ENCODE measurements at regions not wholly inside any gene's neighbourhood (a gene's known extent, or its start where the extent isn't known, plus 50 kb on each side); places are given as distances from the start of the nearest gene placed in this dataset.

- Histone ChIP-seq H3K27me3 (ENCODE audit: control insufficient read depth in 1 of 2, insufficient read depth in 1 of 2, low read length in 2 of 2) (peaks cover 0 to 78% of the 10 kb centered on the region in 2 experiments), H3K79me1 (replicated peaks; ENCODE audit: low read length, poor library complexity, severe bottlenecking) (no peaks in the 10 kb centered on the region), H3K4me3 (ENCODE audit: insufficient read depth in 1 of 2, low read depth in 1 of 2, low read length in 2 of 2) (no peak overlapping the region), H3K36me3 (ENCODE audit: control insufficient read depth in 1 of 2, insufficient read depth in 2 of 2, low read depth in 1 of 2, low read length in 2 of 2) (no peaks in the 10 kb centered on the region), H2BK15ac (ENCODE audit: low read depth, poor library complexity, severe bottlenecking) (no peak overlapping the region), H3K4ac (ENCODE audit: low read depth in 1 of 2, low read length in 2 of 2) (no peak overlapping the region), H2BK5ac (ENCODE audit: low read depth, low read length, poor library complexity, severe bottlenecking) (no peak overlapping the region), H3K14ac (ENCODE audit: low read length in 2 of 2) (no peak overlapping the region), H4K8ac (ENCODE audit: low read length) (no peak overlapping the region), H2AK5ac (ENCODE audit: low read length, severe bottlenecking) (no peak overlapping the region), H3K23ac (ENCODE audit: low read length in 2 of 2) (no peak overlapping the region), H2AFZ (ENCODE audit: low read depth, low read length) (no peak overlapping the region), H3K18ac (ENCODE audit: low read depth in 1 of 2, low read length in 2 of 2) (no peak overlapping the region), H2BK120ac (ENCODE audit: low read depth, low read length) (no peak overlapping the region), H3K9ac (ENCODE audit: low read length) (no peak overlapping the region), H3K4me2 (ENCODE audit: low read length, poor library complexity, severe bottlenecking) (peak overlapping the region; percentile 18), H3K27ac (ENCODE audit: low read length, poor library complexity, severe bottlenecking) (no peak overlapping the region), H3K4me1 (ENCODE audit: control insufficient read depth, insufficient read depth, low read depth, low read length) (peaks cover 9% of the 10 kb centered on the region), H3K9me3 (ENCODE audit: control insufficient read depth, low read length) (no peaks in the 10 kb centered on the region), H2BK12ac (ENCODE audit: low read length in 2 of 2) (no peak overlapping the region), H4K91ac (ENCODE audit: low read length) (no peak overlapping the region)
- 26% methylated on average over 10 of the region's 10 CpGs for WGBS
- peak; percentile 65 for DNase-seq
Measured at GRCh38 chr6:166691199-166691598, 64.1 kb upstream of the RPS6KA2 start.

DNA sequence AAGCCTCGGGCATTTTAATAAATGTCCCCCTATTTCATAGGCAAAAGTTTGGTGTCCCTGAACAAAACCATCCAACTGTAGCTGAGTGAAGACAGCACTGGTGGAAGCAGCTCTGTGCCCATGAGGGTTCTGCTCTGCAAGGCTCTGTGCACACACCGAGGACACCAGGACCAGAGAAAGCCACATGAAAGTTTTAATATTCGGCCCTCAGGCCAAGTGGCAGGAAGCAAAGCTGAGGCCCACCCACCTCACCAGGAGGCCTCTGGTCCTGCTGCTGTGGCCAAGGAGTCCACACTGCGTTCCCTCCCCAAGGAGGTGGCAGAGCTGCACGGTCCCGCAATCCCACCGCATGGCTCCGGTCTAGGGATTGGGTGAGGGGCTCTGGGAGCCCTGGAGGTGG is 62.6 kb upstream of the RPS6KA2 start:
- no peaks in the 10 kb centered on the region for H3K79me1 ChIP-seq (replicated peaks; ENCODE audit: low read length, poor library complexity, severe bottlenecking)
- H2AFZ ChIP-seq (ENCODE audit: low read depth, low read length) = no peak overlapping the region
- no peak overlapping the region for H3K27ac ChIP-seq (ENCODE audit: low read length, poor library complexity, severe bottlenecking)
- no peak overlapping the region for H3K18ac ChIP-seq (ENCODE audit: low read depth in 1 of 2, low read length in 2 of 2)
- no peak overlapping the region for H3K4me2 ChIP-seq (ENCODE audit: low read length, poor library complexity, severe bottlenecking)
- H4K91ac ChIP-seq (ENCODE audit: low read length) = no peak overlapping the region
- no peak overlapping the region for H2BK120ac ChIP-seq (ENCODE audit: low read depth, low read length)
- peak overlapping the region in 1 of 2 experiments; percentile 7 for H2BK12ac ChIP-seq (ENCODE audit: low read length in 2 of 2)
- H3K9ac ChIP-seq (ENCODE audit: low read length) = no peak overlapping the region
- H3K23ac ChIP-seq (ENCODE audit: low read length in 2 of 2) = no peak overlapping the region
- H4K8ac ChIP-seq (ENCODE audit: low read length) = no peak overlapping the region
- peak overlapping the region; percentile 10 for H2AK5ac ChIP-seq (ENCODE audit: low read length, severe bottlenecking)
- DNase-seq = no peak
- H3K4me1 ChIP-seq (ENCODE audit: control insufficient read depth, insufficient read depth, low read depth, low read length) = peaks cover 9% of the 10 kb centered on the region
- no peak overlapping the region for H2BK5ac ChIP-seq (ENCODE audit: low read depth, low read length, poor library complexity, severe bottlenecking)
- no peak overlapping the region for H2BK15ac ChIP-seq (ENCODE audit: low read depth, poor library complexity, severe bottlenecking)
- H3K4ac ChIP-seq (ENCODE audit: low read depth in 1 of 2, low read length in 2 of 2) = no peak overlapping the region
- H3K14ac ChIP-seq (ENCODE audit: low read length in 2 of 2) = no peak overlapping the region
- peaks cover 0 to 85% of the 10 kb centered on the region in 2 experiments for H3K27me3 ChIP-seq (ENCODE audit: control insufficient read depth in 1 of 2, insufficient read depth in 1 of 2, low read length in 2 of 2)
- no peaks in the 10 kb centered on the region for H3K36me3 ChIP-seq (ENCODE audit: control insufficient read depth in 1 of 2, insufficient read depth in 2 of 2, low read depth in 1 of 2, low read length in 2 of 2)
- H3K9me3 ChIP-seq (ENCODE audit: control insufficient read depth, low read length) = no peaks in the 10 kb centered on the region
- no peak overlapping the region for H3K4me3 ChIP-seq (ENCODE audit: insufficient read depth in 1 of 2, low read depth in 1 of 2, low read length in 2 of 2)
- WGBS = 96% methylated on average over 8 of the region's 8 CpGs

DNA sequence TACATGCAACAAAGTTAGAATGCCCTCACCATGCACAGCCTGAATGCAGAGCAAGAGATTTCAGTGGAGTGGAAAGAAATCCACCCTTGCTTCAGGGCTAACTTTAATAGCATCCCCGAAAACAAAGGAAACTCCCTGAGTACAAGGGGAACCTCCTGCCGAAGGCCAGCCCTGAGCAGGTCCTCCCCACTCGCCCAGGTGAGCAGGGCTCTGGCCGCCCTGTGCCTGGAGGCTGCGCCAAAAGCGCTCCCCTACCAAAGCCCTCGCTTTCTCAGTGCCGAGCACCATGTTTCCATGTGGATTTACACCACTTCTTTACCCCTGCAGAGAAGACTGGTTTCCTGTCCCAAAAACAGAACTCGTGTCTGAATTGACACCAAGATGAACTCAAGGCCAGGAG is 61.9 kb upstream of the RPS6KA2 start:
- Histone ChIP-seq H4K8ac (ENCODE audit: low read length) (no peak overlapping the region), H4K91ac (ENCODE audit: low read length) (no peak overlapping the region), H2BK5ac (ENCODE audit: low read depth, low read length, poor library complexity, severe bottlenecking) (no peak overlapping the region), H3K9me3 (ENCODE audit: control insufficient read depth, low read length) (no peaks in the 10 kb centered on the region), H3K4ac (ENCODE audit: low read depth in 1 of 2, low read length in 2 of 2) (no peak overlapping the region), H3K27ac (ENCODE audit: low read length, poor library complexity, severe bottlenecking) (no peak overlapping the region), H3K79me1 (replicated peaks; ENCODE audit: low read length, poor library complexity, severe bottlenecking) (no peaks in the 10 kb centered on the region), H3K4me3 (ENCODE audit: insufficient read depth in 1 of 2, low read depth in 1 of 2, low read length in 2 of 2) (no peak overlapping the region), H2BK120ac (ENCODE audit: low read depth, low read length) (no peak overlapping the region), H3K9ac (ENCODE audit: low read length) (no peak overlapping the region), H3K18ac (ENCODE audit: low read depth in 1 of 2, low read length in 2 of 2) (no peak overlapping the region), H3K23ac (ENCODE audit: low read length in 2 of 2) (no peak overlapping the region), H2BK12ac (ENCODE audit: low read length in 2 of 2) (no peak overlapping the region), H3K4me2 (ENCODE audit: low read length, poor library complexity, severe bottlenecking) (no peak overlapping the region), H2AK5ac (ENCODE audit: low read length, severe bottlenecking) (no peak overlapping the region), H3K27me3 (ENCODE audit: control insufficient read depth in 1 of 2, insufficient read depth in 1 of 2, low read length in 2 of 2) (peaks cover 0 to 82% of the 10 kb centered on the region in 2 experiments), H2AFZ (ENCODE audit: low read depth, low read length) (no peak overlapping the region), H3K14ac (ENCODE audit: low read length in 2 of 2) (no peak overlapping the region), H3K4me1 (ENCODE audit: control insufficient read depth, insufficient read depth, low read depth, low read length) (peaks cover 9% of the 10 kb centered on the region), H3K36me3 (ENCODE audit: control insufficient read depth in 1 of 2, insufficient read depth in 2 of 2, low read depth in 1 of 2, low read length in 2 of 2) (no peaks in the 10 kb centered on the region), H2BK15ac (ENCODE audit: low read depth, poor library complexity, severe bottlenecking) (no peak overlapping the region)
- 94% methylated on average over 9 of the region's 9 CpGs for WGBS
- DNase-seq = no peak

DNA sequence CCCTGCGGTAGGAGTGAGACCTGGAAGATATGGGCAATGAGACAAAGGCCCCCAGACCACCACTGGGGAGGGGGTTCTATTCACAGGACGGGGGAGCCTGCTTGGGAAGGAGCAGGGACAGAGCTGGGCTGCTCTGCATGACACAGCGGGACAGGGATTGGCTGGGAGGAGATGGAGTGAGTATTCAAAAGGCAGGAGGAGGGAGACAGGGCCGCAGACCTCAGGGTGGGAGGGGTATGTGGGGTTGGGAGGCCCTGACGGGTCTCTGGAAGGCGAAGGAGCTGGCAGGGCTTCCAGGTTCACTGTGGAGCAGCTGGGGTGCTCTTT is 60.8 kb upstream of the RPS6KA2 start:
- Histone ChIP-seq H4K91ac (ENCODE audit: low read length) (no peak overlapping the region), H3K23ac (ENCODE audit: low read length in 2 of 2) (no peak overlapping the region), H3K14ac (ENCODE audit: low read length in 2 of 2) (no peak overlapping the region), H3K18ac (ENCODE audit: low read depth in 1 of 2, low read length in 2 of 2) (no peak overlapping the region), H2AK5ac (ENCODE audit: low read length, severe bottlenecking) (no peak overlapping the region), H2BK5ac (ENCODE audit: low read depth, low read length, poor library complexity, severe bottlenecking) (no peak overlapping the region), H2BK15ac (ENCODE audit: low read depth, poor library complexity, severe bottlenecking) (no peak overlapping the region), H3K9ac (ENCODE audit: low read length) (no peak overlapping the region), H3K36me3 (ENCODE audit: control insufficient read depth in 1 of 2, insufficient read depth in 2 of 2, low read depth in 1 of 2, low read length in 2 of 2) (no peaks in the 10 kb centered on the region), H3K9me3 (ENCODE audit: control insufficient read depth, low read length) (no peaks in the 10 kb centered on the region), H2BK120ac (ENCODE audit: low read depth, low read length) (no peak overlapping the region), H2AFZ (ENCODE audit: low read depth, low read length) (no peak overlapping the region), H2BK12ac (ENCODE audit: low read length in 2 of 2) (no peak overlapping the region), H3K4me3 (ENCODE audit: insufficient read depth in 1 of 2, low read depth in 1 of 2, low read length in 2 of 2) (no peak overlapping the region), H3K27me3 (ENCODE audit: control insufficient read depth in 1 of 2, insufficient read depth in 1 of 2, low read length in 2 of 2) (peaks cover 0 to 79% of the 10 kb centered on the region in 2 experiments), H4K8ac (ENCODE audit: low read length) (no peak overlapping the region), H3K27ac (ENCODE audit: low read length, poor library complexity, severe bottlenecking) (no peak overlapping the region), H3K4ac (ENCODE audit: low read depth in 1 of 2, low read length in 2 of 2) (no peak overlapping the region), H3K4me1 (ENCODE audit: control insufficient read depth, insufficient read depth, low read depth, low read length) (peaks cover 15% of the 10 kb centered on the region), H3K79me1 (replicated peaks; ENCODE audit: low read length, poor library complexity, severe bottlenecking) (no peaks in the 10 kb centered on the region), H3K4me2 (ENCODE audit: low read length, poor library complexity, severe bottlenecking) (no peak overlapping the region)
- WGBS = 64% methylated on average over 6 of the region's 6 CpGs
- no peak for DNase-seq

Data from mesenchymal stem cell (in vitro differentiated cells and primary cell).